ENCODE measurements at regions not wholly inside any gene's neighbourhood (a gene's known extent, or its start where the extent isn't known, plus 50 kb on each side); places are given as distances from the start of the nearest gene placed in this dataset.
"Not testable (repeated sequence)": the region's sequence is repeated elsewhere in the genome, so short reads cannot be mapped to it uniquely, and the experiment has no call there.

- no peak overlapping the region for H3K27ac ChIP-seq
- 0 to 83% (median 48%) methylated on average over 1 to 2 of the region's 2 CpGs; no CpG with 5 or more reads in 4 of the 10 experiments for WGBS, 10 experiments
- in situ Hi-C loops (cut with MboI; ENCODE audit: low pct_unique_long_range_greater_than_20kb in 2 of 9, low sequenced_read_pairs in 9 of 9, unreplicated experiment in 9 of 9): no loop called here
- H3K4me3 ChIP-seq: no peak overlapping the region
- peak in 2 of 8 experiments; percentile 26 to 54 for ATAC-seq (replicated peaks in 6 of 8)
- H3K4me1 ChIP-seq (replicated peaks in 1 of 2): no peaks in the 10 kb centered on the region
Measured at GRCh38 chr1:113207019-113207418, 134.0 kb downstream of the LRIG2 start.

- 0 to 100% (median 87%) methylated on average over 1 of the region's 1 CpG; no CpG with 5 or more reads in 4 of the 10 experiments for whole genome bisulfite sequencing, 10 experiments
- H3K27ac ChIP-seq: no peak overlapping the region
- no peak for ATAC-seq (replicated peaks in 6 of 8)
- in situ Hi-C loops (cut with MboI; ENCODE audit: low pct_unique_long_range_greater_than_20kb in 2 of 9, low sequenced_read_pairs in 9 of 9, unreplicated experiment in 9 of 9): no loop called here
- no peak overlapping the region for H3K4me3 ChIP-seq
- H3K4me1 ChIP-seq (replicated peaks in 1 of 2): no peaks in the 10 kb centered on the region
Measured at GRCh38 chr1:113207457-113207856, 134.5 kb downstream of the LRIG2 start.

- H3K4me3 ChIP-seq; H3K27ac ChIP-seq; H3K4me1 ChIP-seq (replicated peaks in 1 of 2); ATAC-seq (replicated peaks in 6 of 8); in situ Hi-C loops (cut with MboI; ENCODE audit: low pct_unique_long_range_greater_than_20kb in 2 of 9, low sequenced_read_pairs in 9 of 9, unreplicated experiment in 9 of 9): not testable (repeated sequence)
- WGBS, 10 experiments: 40 to 94% (median 91%) methylated on average over 3 to 9 of the region's 9 CpGs; no CpG with 5 or more reads in 3 of the 10 experiments
Measured at GRCh38 chr1:113208425-113208824, 135.4 kb downstream of the LRIG2 start.

- no peak for ATAC-seq (replicated peaks in 6 of 8)
- Histone ChIP-seq H3K4me1 (replicated peaks in 1 of 2) (no peaks in the 10 kb centered on the region), H3K4me3 (no peak overlapping the region), H3K27ac (no peak overlapping the region)
- in situ Hi-C loops (cut with MboI; ENCODE audit: low pct_unique_long_range_greater_than_20kb in 2 of 9, low sequenced_read_pairs in 9 of 9, unreplicated experiment in 9 of 9): no loop called here
- 80 to 93% (median 84%) methylated on average over 2 to 4 of the region's 4 CpGs; no CpG with 5 or more reads in 5 of the 10 experiments for WGBS, 10 experiments
Measured at GRCh38 chr1:113210248-113210647, 137.2 kb downstream of the LRIG2 start.

- WGBS, 10 experiments: 56 to 77% (median 72%) methylated on average over 2 to 5 of the region's 5 CpGs; no CpG with 5 or more reads in 4 of the 10 experiments
- Histone ChIP-seq H3K27ac (no peak overlapping the region), H3K4me3 (no peak overlapping the region), H3K4me1 (replicated peaks in 1 of 2) (no peaks in the 10 kb centered on the region)
- in situ Hi-C loops (cut with MboI; ENCODE audit: low pct_unique_long_range_greater_than_20kb in 2 of 9, low sequenced_read_pairs in 9 of 9, unreplicated experiment in 9 of 9): no loop called here
- no peak for ATAC-seq (replicated peaks in 6 of 8)
Measured at GRCh38 chr1:113211467-113211866, 138.5 kb downstream of the LRIG2 start.

GRCh38 chr1:113215015-113215414 is 142.0 kb downstream of the LRIG2 start:
- H3K4me1 ChIP-seq (replicated peaks in 1 of 2): no peaks in the 10 kb centered on the region
- no peak overlapping the region for H3K4me3 ChIP-seq
- ATAC-seq (replicated peaks in 6 of 8): no peak
- no peak overlapping the region for H3K27ac ChIP-seq
- in situ Hi-C loops (cut with MboI; ENCODE audit: low pct_unique_long_range_greater_than_20kb in 2 of 9, low sequenced_read_pairs in 9 of 9, unreplicated experiment in 9 of 9): no loop called here
- 21 to 80% (median 60%) methylated on average over 1 to 3 of the region's 3 CpGs; no CpG with 5 or more reads in 1 of the 10 experiments for WGBS, 10 experiments

GRCh38 chr1:113216664-113217063 is 143.7 kb downstream of the LRIG2 start:
- in situ Hi-C loops (cut with MboI; ENCODE audit: low pct_unique_long_range_greater_than_20kb in 2 of 9, low sequenced_read_pairs in 9 of 9, unreplicated experiment in 9 of 9): no loop called here
- no peak overlapping the region for H3K27ac ChIP-seq
- ATAC-seq (replicated peaks in 6 of 8): no peak
- H3K4me1 ChIP-seq (replicated peaks in 1 of 2): no peaks in the 10 kb centered on the region
- H3K4me3 ChIP-seq: no peak overlapping the region
- WGBS, 10 experiments: 48 to 88% (median 60%) methylated on average over 1 to 3 of the region's 3 CpGs; no CpG with 5 or more reads in 3 of the 10 experiments

- no peak overlapping the region for H3K4me3 ChIP-seq
- H3K4me1 ChIP-seq (replicated peaks in 1 of 2): no peaks in the 10 kb centered on the region
- in situ Hi-C loops (cut with MboI; ENCODE audit: low pct_unique_long_range_greater_than_20kb in 2 of 9, low sequenced_read_pairs in 9 of 9, unreplicated experiment in 9 of 9): no loop called here
- no peak overlapping the region for H3K27ac ChIP-seq
- WGBS, 10 experiments: 40 to 89% (median 67%) methylated on average over 1 to 7 of the region's 7 CpGs; no CpG with 5 or more reads in 2 of the 10 experiments
- ATAC-seq (replicated peaks in 6 of 8): no peak
Measured at GRCh38 chr1:113217447-113218208, 144.6 kb downstream of the LRIG2 start.

- no peak overlapping the region for H3K4me3 ChIP-seq
- no peaks in the 10 kb centered on the region for H3K4me1 ChIP-seq (replicated peaks in 1 of 2)
- WGBS, 10 experiments: 34 to 76% (median 56%) methylated on average over 2 of the region's 2 CpGs; no CpG with 5 or more reads in 5 of the 10 experiments
- in situ Hi-C loops (cut with MboI; ENCODE audit: low pct_unique_long_range_greater_than_20kb in 2 of 9, low sequenced_read_pairs in 9 of 9, unreplicated experiment in 9 of 9): no loop called here
- peak in 1 of 8 experiments; percentile 56 for ATAC-seq (replicated peaks in 6 of 8)
- no peak overlapping the region for H3K27ac ChIP-seq
Measured at GRCh38 chr1:113219377-113219776, 146.4 kb downstream of the LRIG2 start.

- Histone ChIP-seq H3K27ac (no peak overlapping the region), H3K4me1 (replicated peaks in 1 of 2) (no peaks in the 10 kb centered on the region), H3K4me3 (no peak overlapping the region)
- ATAC-seq (replicated peaks in 6 of 8): no peak
- in situ Hi-C loops (cut with MboI; ENCODE audit: low pct_unique_long_range_greater_than_20kb in 2 of 9, low sequenced_read_pairs in 9 of 9, unreplicated experiment in 9 of 9): no loop called here
- 61 to 83% (median 73%) methylated on average over 2 to 5 of the region's 5 CpGs; no CpG with 5 or more reads in 4 of the 10 experiments for WGBS, 10 experiments
Measured at GRCh38 chr1:113219828-113220227, 146.8 kb downstream of the LRIG2 start.

GRCh38 chr1:113223040-113223439 is 150.0 kb downstream of the LRIG2 start:
- Histone ChIP-seq H3K27ac (no peak overlapping the region), H3K4me3 (no peak overlapping the region), H3K4me1 (replicated peaks in 1 of 2) (no peaks in the 10 kb centered on the region)
- no peak for ATAC-seq (replicated peaks in 6 of 8)
- 30 to 94% (median 59%) methylated on average over 2 of the region's 2 CpGs for WGBS, 10 experiments
- in situ Hi-C loops (cut with MboI; ENCODE audit: low pct_unique_long_range_greater_than_20kb in 2 of 9, low sequenced_read_pairs in 9 of 9, unreplicated experiment in 9 of 9): no loop called here

GRCh38 chr1:113223546-113223945 is 150.5 kb downstream of the LRIG2 start:
- in situ Hi-C loops (cut with MboI; ENCODE audit: low pct_unique_long_range_greater_than_20kb in 2 of 9, low sequenced_read_pairs in 9 of 9, unreplicated experiment in 9 of 9): no loop called here
- ATAC-seq (replicated peaks in 6 of 8): peak in 2 of 8 experiments; percentile 32 to 56
- 17 to 85% (median 66%) methylated on average over 1 to 9 of the region's 9 CpGs; no CpG with 5 or more reads in 2 of the 10 experiments for WGBS, 10 experiments

GRCh38 chr1:113226148-113226547 is 153.2 kb downstream of the LRIG2 start:
- Histone ChIP-seq H3K4me1 (replicated peaks in 1 of 2) (no peaks in the 10 kb centered on the region), H3K27ac (no peak overlapping the region), H3K4me3 (no peak overlapping the region)
- no peak for ATAC-seq (replicated peaks in 6 of 8)
- in situ Hi-C loops (cut with MboI; ENCODE audit: low pct_unique_long_range_greater_than_20kb in 2 of 9, low sequenced_read_pairs in 9 of 9, unreplicated experiment in 9 of 9): no loop called here
- 30 to 100% (median 73%) methylated on average over 1 to 10 of the region's 10 CpGs for WGBS, 10 experiments

More at GRCh38 chr1:113223546-113223945, 150.5 kb downstream of the LRIG2 start:
- no peak overlapping the region for H3K4me3 ChIP-seq
- no peaks in the 10 kb centered on the region for H3K4me1 ChIP-seq (replicated peaks in 1 of 2)
- H3K27ac ChIP-seq: no peak overlapping the region

GRCh38 chr1:113231866-113232265 is 158.4 kb upstream of the MAGI3 start:
- no peak for ATAC-seq (replicated peaks in 6 of 8)
- no peak overlapping the region for H3K4me3 ChIP-seq
- in situ Hi-C loops (cut with MboI; ENCODE audit: low pct_unique_long_range_greater_than_20kb in 2 of 9, low sequenced_read_pairs in 9 of 9, unreplicated experiment in 9 of 9): no loop called here
- H3K4me1 ChIP-seq (replicated peaks in 1 of 2): no peaks in the 10 kb centered on the region
- WGBS, 10 experiments: 0 to 93% (median 90%) methylated on average over 1 to 13 of the region's 13 CpGs; no CpG with 5 or more reads in 3 of the 10 experiments
- no peak overlapping the region for H3K27ac ChIP-seq
